Immature natural killer cell (primary cell): ENCODE measurements at regions not wholly inside any gene's neighbourhood (a gene's known extent, or its start where the extent isn't known, plus 50 kb on each side); places are given as distances from the start of the nearest gene placed in this dataset.

ENCODE experiments used
- DNase-seq, 3 donors: peaks; one replicate each; pipeline ENCODE4 v3.0.0; 2022; ENCODE audit warnings: mixed read lengths in 1 of 3
- H3K27ac Mint-ChIP-seq, 6 donors: one replicate each; pipeline ENCODE4 v1.8.0; 2020; ENCODE audit warnings: mixed read lengths in 6 of 6, mild to moderate bottlenecking in 5 of 6, inconsistent platforms in 4 of 6, moderate library complexity in 3 of 6
- H3K27me3 Mint-ChIP-seq, 3 donors: one replicate each; pipeline ENCODE4 v1.8.0; 2020 to 2021; ENCODE audit warnings: low read depth in 3 of 3, mild to moderate bottlenecking in 3 of 3, mixed read lengths in 3 of 3, moderate library complexity in 3 of 3, inconsistent platforms in 1 of 3
- H3K36me3 Mint-ChIP-seq, 3 donors: one replicate each; pipeline ENCODE4 v1.8.0; 2020; ENCODE audit warnings: mixed read lengths in 3 of 3, inconsistent platforms in 2 of 3, mild to moderate bottlenecking in 2 of 3
- H3K4me1 Mint-ChIP-seq, 2 donors: one replicate each; pipeline ENCODE4 v1.8.0; 2020; ENCODE audit warnings: inconsistent platforms in 2 of 2, mild to moderate bottlenecking in 2 of 2, mixed read lengths in 2 of 2, moderate library complexity in 1 of 2
- H3K4me3 Mint-ChIP-seq, 5 donors: one replicate each; pipeline ENCODE4 v1.8.0; 2020; ENCODE audit warnings: mild to moderate bottlenecking in 5 of 5, mixed read lengths in 5 of 5, inconsistent platforms in 3 of 5, moderate library complexity in 3 of 5
- H3K9me3 Mint-ChIP-seq, 6 donors: one replicate each; pipeline ENCODE4 v1.8.0; 2020; ENCODE audit warnings: mild to moderate bottlenecking in 6 of 6, mixed read lengths in 6 of 6, inconsistent platforms in 4 of 6, moderate library complexity in 3 of 6

DNA sequence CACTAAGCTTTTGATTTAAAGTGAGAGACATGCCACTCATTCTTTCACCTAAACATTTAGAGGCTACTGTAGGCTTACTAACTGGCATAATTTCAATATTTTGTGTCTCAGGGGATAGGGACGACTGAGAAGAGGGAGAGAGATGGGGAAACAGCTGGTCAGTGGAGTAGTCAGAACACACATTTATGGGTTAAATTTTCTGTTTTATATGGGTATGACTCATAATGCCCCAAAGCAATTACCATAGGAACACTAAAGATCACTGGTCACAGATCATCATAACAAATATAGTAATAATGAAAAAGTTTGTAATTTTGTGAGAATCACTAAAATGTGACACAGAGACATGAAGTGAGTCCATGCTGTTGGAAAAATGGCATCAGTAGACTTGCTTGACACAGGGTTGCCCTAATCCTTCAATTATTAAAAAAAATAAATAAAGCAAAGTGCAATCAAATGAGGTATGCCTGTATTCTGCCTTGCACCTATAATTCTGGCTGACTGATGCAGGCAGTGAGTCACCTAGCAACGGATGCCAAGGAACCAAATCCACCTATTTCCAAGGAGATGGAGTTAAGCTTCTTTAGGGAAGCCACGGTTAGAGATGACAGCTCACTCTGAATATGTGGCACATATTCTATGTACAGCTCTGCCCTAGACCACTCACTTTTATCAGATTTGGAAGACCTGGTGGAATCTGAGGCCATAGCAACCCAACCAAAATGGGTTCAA, 166.1 kb downstream of the MARCHF11 start:
- Mint-ChIP-seq H3K4me1 (no peaks in the 10 kb centered on the region), H3K27ac (no peak overlapping the region), H3K9me3 (peaks cover 19 to 68% (median 34%) of the 10 kb centered on the region in 6 donors), H3K4me3 (no peak overlapping the region), H3K36me3 (no peaks in the 10 kb centered on the region), H3K27me3 (peaks cover 0 to 2% (median 0%) of the 10 kb centered on the region in 3 donors)
- DNase-seq = no peak

GRCh38 chr5:16009256-16009655, 170.3 kb downstream of the MARCHF11 start:
- Mint-ChIP-seq H3K27ac (no peak overlapping the region), H3K4me3 (no peak overlapping the region), H3K27me3 (no peaks in the 10 kb centered on the region), H3K4me1 (no peaks in the 10 kb centered on the region), H3K9me3 (peaks cover 14 to 64% (median 34%) of the 10 kb centered on the region in 6 donors), H3K36me3 (no peaks in the 10 kb centered on the region)
- DNase-seq = no peak

- Mint-ChIP-seq H3K4me3 (no peak overlapping the region), H3K9me3 (peaks cover 16 to 61% (median 37%) of the 10 kb centered on the region in 6 donors), H3K36me3 (no peaks in the 10 kb centered on the region), H3K4me1 (no peaks in the 10 kb centered on the region), H3K27me3 (no peaks in the 10 kb centered on the region), H3K27ac (no peak overlapping the region)
- DNase-seq = no peak
Observed at GRCh38 chr5:16007750-16008415, 171.7 kb downstream of the MARCHF11 start.

DNA sequence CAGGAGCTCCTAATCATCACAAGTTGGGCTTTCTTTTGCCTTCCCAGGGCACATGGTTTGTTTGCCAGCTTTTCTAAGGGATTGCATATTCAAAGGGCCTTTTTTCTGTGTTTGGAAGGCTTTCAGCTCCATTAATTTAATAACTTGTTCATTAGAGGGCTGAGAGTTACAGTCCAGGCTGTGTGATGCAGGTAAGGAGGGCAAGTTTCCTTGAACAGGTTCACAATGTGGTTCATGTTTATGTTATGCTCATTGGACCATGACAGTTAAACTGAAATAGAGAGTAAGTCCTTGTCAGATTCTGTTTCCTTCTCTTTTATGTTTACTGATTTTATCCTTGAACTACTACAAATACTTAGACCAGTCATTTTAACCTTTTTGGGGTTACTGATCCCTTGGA, 174.4 kb downstream of the MARCHF11 start:
- H3K36me3 Mint-ChIP-seq = no peaks in the 10 kb centered on the region
- H3K4me3 Mint-ChIP-seq = no peak overlapping the region
- peaks cover 16 to 61% (median 32%) of the 10 kb centered on the region in 6 donors for H3K9me3 Mint-ChIP-seq
- H3K4me1 Mint-ChIP-seq = no peaks in the 10 kb centered on the region
- no peaks in the 10 kb centered on the region for H3K27me3 Mint-ChIP-seq
- DNase-seq = no peak
- H3K27ac Mint-ChIP-seq = no peak overlapping the region

DNA sequence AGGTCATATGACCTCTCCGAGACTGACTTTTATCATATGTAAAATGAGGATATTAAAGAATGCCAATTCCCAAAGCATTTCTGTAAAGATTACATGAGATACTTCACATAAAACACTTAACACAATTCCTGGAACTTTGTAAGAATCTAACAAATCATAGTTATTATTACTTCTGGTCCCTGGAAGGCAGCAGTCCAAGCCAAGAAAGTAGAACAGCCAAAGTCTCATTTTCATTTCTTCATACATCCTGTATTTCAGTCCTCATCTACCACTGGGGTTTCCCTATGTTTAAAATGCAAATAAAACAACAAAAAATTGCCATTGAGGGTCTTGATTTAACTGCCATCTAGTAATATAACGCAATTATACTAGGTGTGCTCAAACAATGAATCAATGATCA, 179.5 kb downstream of the MARCHF11 start:
- Mint-ChIP-seq H3K27ac (no peak overlapping the region), H3K4me1 (no peaks in the 10 kb centered on the region), H3K9me3 (peaks cover 9 to 60% (median 13%) of the 10 kb centered on the region in 6 donors), H3K27me3 (no peaks in the 10 kb centered on the region), H3K36me3 (no peaks in the 10 kb centered on the region), H3K4me3 (no peak overlapping the region)
- DNase-seq = no peak

DNA sequence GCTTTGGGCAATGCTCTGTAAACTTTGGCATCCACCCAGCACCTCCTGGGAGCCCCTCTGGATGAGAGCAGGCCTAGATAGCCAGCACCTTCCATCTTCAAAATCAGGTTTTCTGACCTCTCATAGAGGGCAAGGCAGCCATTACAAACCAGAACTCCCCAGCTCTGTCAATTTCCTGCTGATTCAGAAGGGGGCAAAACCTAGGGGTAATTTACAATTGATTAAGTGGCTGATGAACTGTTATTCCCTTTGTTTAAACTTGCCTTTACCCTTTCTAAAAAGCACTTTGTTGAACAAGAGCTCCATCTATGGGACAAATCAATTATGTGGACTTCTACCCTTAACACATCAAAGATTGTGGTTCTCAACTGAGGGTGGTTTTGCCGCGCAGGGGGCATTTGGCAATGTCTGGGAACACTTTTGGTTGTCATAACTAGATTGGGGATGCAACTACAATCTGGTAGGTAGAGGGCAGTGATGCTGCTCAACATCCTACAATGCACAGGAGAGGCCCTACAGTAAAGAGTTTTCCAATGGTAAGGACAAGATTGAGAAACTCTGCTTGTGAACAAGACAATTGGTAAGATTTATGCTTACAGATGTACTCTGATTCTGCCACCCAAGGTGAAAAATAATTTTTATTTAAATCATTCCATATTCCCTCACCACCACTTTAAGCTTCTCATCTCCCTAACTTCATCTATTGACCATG, 184.1 kb downstream of the MARCHF11 start:
- no peak overlapping the region for H3K4me3 Mint-ChIP-seq

GRCh38 chr5:15993919-15994318, 185.7 kb downstream of the MARCHF11 start:
- Mint-ChIP-seq H3K36me3 (peaks cover 0 to 3% (median 3%) of the 10 kb centered on the region in 3 donors), H3K4me3 (no peak overlapping the region), H3K27ac (no peak overlapping the region), H3K27me3 (no peaks in the 10 kb centered on the region), H3K9me3 (peaks cover 11 to 65% (median 39%) of the 10 kb centered on the region in 6 donors), H3K4me1 (no peaks in the 10 kb centered on the region)
- no peak for DNase-seq

More for the DNA sequence above, 184.1 kb downstream of the MARCHF11 start:
- DNase-seq = no peak
- no peak overlapping the region for H3K27ac Mint-ChIP-seq
- no peaks in the 10 kb centered on the region for H3K27me3 Mint-ChIP-seq
- peaks cover 0 to 3% (median 3%) of the 10 kb centered on the region in 3 donors for H3K36me3 Mint-ChIP-seq
- H3K4me1 Mint-ChIP-seq = no peaks in the 10 kb centered on the region
- H3K9me3 Mint-ChIP-seq = peaks cover 14 to 64% (median 31%) of the 10 kb centered on the region in 6 donors

GRCh38 chr5:15993334-15993733, 186.3 kb downstream of the MARCHF11 start:
- Mint-ChIP-seq H3K9me3 (peaks cover 11 to 60% (median 39%) of the 10 kb centered on the region in 6 donors), H3K27ac (no peak overlapping the region), H3K27me3 (no peaks in the 10 kb centered on the region), H3K4me1 (no peaks in the 10 kb centered on the region), H3K36me3 (peaks cover 0 to 3% (median 3%) of the 10 kb centered on the region in 3 donors), H3K4me3 (no peak overlapping the region)
- no peak for DNase-seq

DNA sequence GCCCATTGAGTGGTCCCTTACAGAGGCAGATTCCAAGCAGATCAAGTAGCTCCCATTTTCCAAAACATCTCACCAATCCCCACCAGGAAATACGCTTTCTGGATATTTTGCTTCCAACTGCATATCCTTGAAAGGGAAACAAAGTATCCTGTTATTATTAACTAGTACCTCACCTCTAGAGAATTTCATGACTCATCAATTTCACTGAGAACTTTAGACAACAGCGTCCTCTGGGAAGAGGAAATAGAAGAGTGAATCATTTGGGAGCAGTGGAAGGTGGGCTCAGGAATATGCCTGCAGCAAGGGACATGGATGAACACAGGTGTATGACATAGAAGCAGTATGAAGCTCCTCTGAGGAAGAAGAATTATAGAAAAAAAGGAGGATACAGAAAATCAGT, 186.7 kb downstream of the MARCHF11 start:
- H3K4me1 Mint-ChIP-seq = no peaks in the 10 kb centered on the region
- H3K36me3 Mint-ChIP-seq = peaks cover 0 to 3% (median 3%) of the 10 kb centered on the region in 3 donors
- no peak overlapping the region for H3K27ac Mint-ChIP-seq
- no peaks in the 10 kb centered on the region for H3K27me3 Mint-ChIP-seq
- DNase-seq = no peak
- no peak overlapping the region for H3K4me3 Mint-ChIP-seq
- H3K9me3 Mint-ChIP-seq = peaks cover 11 to 61% (median 39%) of the 10 kb centered on the region in 6 donors

DNA sequence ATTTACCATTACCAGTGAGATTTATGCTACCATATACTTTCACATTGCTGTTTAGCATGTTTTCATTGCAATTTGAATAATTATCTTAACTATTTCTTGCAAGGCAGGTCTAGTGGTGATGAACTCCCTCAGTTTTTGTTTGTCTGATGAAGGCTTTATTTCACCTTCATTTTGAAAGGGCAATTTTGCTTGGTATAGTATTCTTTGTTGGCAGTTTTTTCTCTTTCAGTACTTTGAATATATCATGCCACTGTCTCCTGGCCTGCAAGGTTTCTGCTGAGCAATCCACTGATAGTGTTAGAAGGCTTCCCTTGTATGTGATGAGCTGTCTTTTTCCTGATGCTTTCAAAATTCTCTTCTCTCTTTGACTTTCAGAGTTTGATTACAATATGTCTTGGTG, 188.0 kb downstream of the MARCHF11 start:
- H3K9me3 Mint-ChIP-seq = peaks cover 9 to 58% (median 43%) of the 10 kb centered on the region in 6 donors
- H3K27me3 Mint-ChIP-seq = no peaks in the 10 kb centered on the region
- no peak for DNase-seq
- no peaks in the 10 kb centered on the region for H3K4me1 Mint-ChIP-seq
- H3K36me3 Mint-ChIP-seq = peaks cover 0 to 3% (median 3%) of the 10 kb centered on the region in 3 donors
- no peak overlapping the region for H3K27ac Mint-ChIP-seq
- no peak overlapping the region for H3K4me3 Mint-ChIP-seq
